ENCODE measurements at regions not wholly inside any gene's neighbourhood (a gene's known extent, or its start where the extent isn't known, plus 50 kb on each side); places are given as distances from the start of the nearest gene placed in this dataset.
A peak's percentile ranks its signal among the peaks of the same experiment; 100 is the strongest.
"Not testable (repeated sequence)": the region's sequence is repeated elsewhere in the genome, so short reads cannot be mapped to it uniquely, and the experiment has no call there.

GRCh38 chr10:9957351-9957750 is 1060.3 kb upstream of the CELF2 start:
- H3K4me3 ChIP-seq (ENCODE audit: low read depth, low read length), result no peak overlapping the region
- DNase-seq (ENCODE audit: low read depth), result peak; percentile 79
- no peak for TF ChIP-seq CTCF (conservative IDR thresholded peaks at IDR 0.05; ENCODE audit: low read depth, low read length)

- not testable (repeated sequence) for DNase-seq (ENCODE audit: low read depth); H3K4me3 ChIP-seq (ENCODE audit: low read depth, low read length)
These were observed 1059.8 kb upstream of the CELF2 start for GRCh38 chr10:9957876-9958275.

- TF ChIP-seq CTCF (conservative IDR thresholded peaks at IDR 0.05; ENCODE audit: low read depth, low read length), result no peak
- no peak for DNase-seq (ENCODE audit: low read depth)
- H3K4me3 ChIP-seq (ENCODE audit: low read depth, low read length), result no peak overlapping the region
These were observed 1052.3 kb upstream of the CELF2 start for GRCh38 chr10:9965341-9965740.

- no peak overlapping the region for H3K4me3 ChIP-seq (ENCODE audit: low read depth, low read length)
- DNase-seq (ENCODE audit: low read depth), result no peak
- no peak for TF ChIP-seq CTCF (conservative IDR thresholded peaks at IDR 0.05; ENCODE audit: low read depth, low read length)
These were observed 1030.9 kb upstream of the CELF2 start for GRCh38 chr10:9986786-9987185.

- no peak for TF ChIP-seq CTCF (conservative IDR thresholded peaks at IDR 0.05; ENCODE audit: low read depth, low read length)
- no peak for DNase-seq (ENCODE audit: low read depth)
- no peak overlapping the region for H3K4me3 ChIP-seq (ENCODE audit: low read depth, low read length)
These were observed 1030.5 kb upstream of the CELF2 start for GRCh38 chr10:9987197-9987596.

GRCh38 chr10:9992661-9993060 is 1025.0 kb upstream of the CELF2 start:
- TF ChIP-seq CTCF (conservative IDR thresholded peaks at IDR 0.05; ENCODE audit: low read depth, low read length), result no peak
- H3K4me3 ChIP-seq (ENCODE audit: low read depth, low read length), result no peak overlapping the region
- no peak for DNase-seq (ENCODE audit: low read depth)

- DNase-seq (ENCODE audit: low read depth), result no peak
- no peak overlapping the region for H3K4me3 ChIP-seq (ENCODE audit: low read depth, low read length)
- TF ChIP-seq CTCF (conservative IDR thresholded peaks at IDR 0.05; ENCODE audit: low read depth, low read length), result no peak
These were observed 1023.5 kb upstream of the CELF2 start for GRCh38 chr10:9994131-9994530.

GRCh38 chr10:9999627-10000026 is 1018.0 kb upstream of the CELF2 start:
- no peak overlapping the region for H3K4me3 ChIP-seq (ENCODE audit: low read depth, low read length)
- no peak for TF ChIP-seq CTCF (conservative IDR thresholded peaks at IDR 0.05; ENCODE audit: low read depth, low read length)
- no peak for DNase-seq (ENCODE audit: low read depth)

Measured in choroid plexus epithelial cell (primary cell).